Endometrium (tissue), 2 donors: ENCODE measurements at regions not wholly inside any gene's neighbourhood (a gene's known extent, or its start where the extent isn't known, plus 50 kb on each side); places are given as distances from the start of the nearest gene placed in this dataset.
"Not testable (repeated sequence)": the region's sequence is repeated elsewhere in the genome, so short reads cannot be mapped to it uniquely, and the experiment has no call there.

Source experiments
- FAIRE-seq: peaks from 2 replicates; lab custom pipeline; 2012; peaks lifted over from hg19 to GRCh38; lab: Jason Lieb, UNC
- donor health status: control.
- donor health status: control.

DNA sequence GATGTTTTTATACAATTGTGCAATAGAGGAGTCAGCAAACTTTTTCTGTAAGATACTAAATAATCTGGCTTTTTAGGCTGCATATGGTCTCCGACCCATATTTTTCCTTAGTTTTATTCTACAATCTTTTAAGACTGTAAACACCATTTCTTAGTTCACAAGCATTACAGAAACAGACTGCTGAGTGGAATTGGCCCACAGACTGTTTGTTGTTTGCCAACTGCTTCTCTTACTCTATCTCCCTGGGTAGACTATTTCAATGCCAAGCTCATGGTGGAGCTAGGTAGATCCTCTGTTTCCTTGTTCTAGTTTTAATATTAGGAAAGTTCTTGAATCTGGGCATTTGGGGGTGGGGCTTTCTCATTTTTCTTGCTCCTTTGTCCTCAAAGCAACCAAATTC lies 857.6 kb downstream of the TLE1 start:
- no peak for FAIRE-seq

DNA sequence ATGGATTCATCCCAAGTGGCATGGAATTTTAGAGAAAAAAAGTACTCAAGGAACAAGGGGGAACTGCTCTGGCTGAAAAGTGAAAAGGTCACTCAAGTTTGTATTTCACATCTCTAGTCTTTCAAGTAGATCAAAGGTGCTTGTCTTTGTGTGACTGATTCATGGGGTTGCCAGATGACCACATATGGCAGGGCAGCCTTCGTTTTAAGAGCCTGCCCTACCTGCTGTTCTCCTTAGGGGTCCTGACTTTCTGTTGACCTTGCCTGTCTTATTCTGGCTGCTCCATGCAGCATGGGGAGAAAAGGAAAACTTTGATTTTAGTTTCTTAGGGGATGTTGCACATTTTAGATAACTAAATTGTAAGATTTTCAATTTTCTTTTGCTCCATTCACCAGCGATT lies 877.7 kb downstream of the TLE1 start:
- no peak for FAIRE-seq

DNA sequence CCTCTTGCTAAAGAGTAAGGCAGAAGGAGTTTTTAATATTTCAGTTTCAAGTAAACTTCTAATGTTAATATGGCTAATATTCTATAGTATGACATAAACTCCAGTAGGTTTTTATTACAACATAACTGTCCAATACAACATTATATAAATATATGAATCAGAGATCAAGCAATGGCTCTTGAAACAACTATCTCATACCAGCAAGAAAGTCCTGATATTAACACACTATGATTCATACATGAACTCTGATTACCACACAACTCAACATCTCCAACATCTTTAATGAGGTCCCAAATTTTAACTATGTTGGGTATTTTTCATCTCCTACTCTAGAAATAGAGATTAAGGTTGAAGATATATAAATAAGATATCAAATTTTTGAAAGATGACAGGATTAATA lies 878.3 kb downstream of the TLE1 start:
- FAIRE-seq: no peak

DNA sequence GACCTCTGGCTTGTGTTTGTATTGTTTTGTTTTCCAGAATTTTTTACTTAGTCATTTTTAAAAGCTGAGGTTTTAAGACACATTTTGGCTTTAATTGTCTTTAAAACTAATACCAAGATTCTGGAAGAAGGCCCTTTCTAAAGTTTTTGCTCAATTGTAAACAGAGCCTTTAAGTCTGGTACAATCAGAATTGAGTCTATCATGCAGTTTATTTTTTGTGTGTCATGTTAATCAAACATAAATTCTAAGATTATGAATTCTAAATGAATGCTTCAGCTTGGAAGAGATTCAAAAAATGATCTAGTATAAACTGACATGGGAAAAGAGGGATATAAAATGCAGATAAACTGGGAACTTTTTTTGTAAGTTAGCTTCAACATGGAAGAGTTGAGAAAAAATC lies 882.7 kb downstream of the TLE1 start:
- peak; percentile 82 for FAIRE-seq

DNA sequence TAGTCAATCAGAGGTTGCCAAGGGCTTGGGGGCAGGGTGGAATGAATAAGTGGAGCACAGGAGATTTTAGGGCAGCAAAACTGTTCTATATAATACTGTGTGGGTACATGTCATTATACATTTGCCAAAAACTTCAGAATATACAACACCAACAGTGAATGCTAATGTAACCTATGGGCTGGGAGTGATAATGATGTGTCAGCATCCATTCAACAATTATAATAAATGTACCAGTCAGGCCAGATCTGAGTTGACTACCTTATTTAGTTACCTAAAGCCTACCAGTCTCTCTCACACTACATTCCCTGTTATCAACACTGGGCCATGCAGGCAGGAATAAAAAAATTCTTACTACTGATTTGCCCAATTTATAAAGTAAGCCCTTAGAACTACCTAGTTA lies 884.5 kb downstream of the TLE1 start:
- FAIRE-seq: no peak

DNA sequence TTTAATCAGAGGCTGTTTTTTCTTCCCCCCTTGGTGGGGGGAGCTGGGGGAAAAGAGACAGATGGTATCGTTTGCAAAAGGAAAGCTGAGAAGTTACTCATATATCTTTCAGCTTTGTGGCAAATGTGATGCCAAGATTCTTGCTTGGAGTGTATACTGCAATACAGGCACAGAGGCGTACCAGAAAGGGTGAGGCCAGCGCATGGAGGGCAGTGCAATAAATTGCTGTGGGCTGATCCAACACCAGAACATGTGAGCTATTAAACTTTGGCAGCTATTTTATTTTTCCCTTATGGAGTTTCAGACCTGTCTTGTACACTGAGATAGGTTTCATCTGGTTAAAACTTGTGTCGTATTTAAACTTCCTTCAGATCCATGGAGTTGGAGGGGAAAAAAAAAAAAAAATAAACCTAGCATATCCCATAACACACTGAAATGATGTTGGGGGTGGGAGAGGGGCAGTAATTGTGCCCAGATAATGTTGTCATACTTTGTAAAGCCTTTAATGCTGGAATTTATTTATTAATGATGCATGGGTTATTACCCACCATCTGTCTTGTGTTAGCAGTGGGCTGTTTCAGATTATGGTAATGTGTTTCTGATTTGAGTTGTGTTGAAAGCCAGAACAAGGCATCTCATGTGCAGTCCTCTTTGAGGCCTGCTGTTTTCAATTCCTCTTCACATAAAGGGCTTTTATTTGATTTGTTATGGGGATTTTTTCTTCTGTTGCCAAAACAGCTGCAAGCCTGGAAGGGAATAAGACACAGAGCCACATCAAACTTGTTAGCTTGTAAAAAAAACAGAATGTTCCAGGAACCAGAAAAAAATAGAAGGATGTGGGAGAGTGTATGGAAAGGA lies 891.3 kb downstream of the TLE1 start:
- FAIRE-seq: peak; percentile 100

DNA sequence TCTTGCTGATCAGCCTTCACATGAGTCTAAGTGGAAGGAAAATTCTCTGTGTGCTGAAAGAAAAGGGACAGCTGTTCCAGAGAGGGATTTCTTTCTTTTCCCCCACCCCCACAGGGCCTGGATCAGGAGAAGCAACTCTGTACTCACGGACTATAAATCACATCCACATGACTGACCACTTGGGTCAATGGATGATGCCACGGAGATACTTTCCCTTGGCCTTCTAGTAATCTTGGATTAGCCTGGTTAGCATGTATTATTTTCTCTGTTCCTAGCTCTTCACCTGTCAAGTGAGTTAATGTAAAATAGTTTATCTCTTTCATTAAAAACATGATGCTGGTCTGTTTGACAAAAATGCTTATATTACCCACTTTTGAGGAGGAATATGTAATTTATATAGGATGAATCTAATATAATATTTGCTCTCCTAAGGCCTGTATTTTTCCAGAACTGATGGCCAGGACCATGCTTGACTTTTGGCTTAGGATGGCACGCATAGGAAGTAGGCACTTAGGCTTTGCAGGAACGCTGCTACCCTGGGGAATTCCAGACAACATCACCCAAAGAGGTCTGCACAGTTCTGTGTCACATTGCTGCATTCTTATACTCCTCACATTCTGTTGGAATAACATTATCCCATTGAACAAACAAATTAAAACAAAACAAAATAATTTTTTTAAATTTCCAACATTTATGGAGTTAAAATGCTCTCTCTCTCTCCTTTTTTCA lies 892.1 kb downstream of the TLE1 start:
- no peak for FAIRE-seq

DNA sequence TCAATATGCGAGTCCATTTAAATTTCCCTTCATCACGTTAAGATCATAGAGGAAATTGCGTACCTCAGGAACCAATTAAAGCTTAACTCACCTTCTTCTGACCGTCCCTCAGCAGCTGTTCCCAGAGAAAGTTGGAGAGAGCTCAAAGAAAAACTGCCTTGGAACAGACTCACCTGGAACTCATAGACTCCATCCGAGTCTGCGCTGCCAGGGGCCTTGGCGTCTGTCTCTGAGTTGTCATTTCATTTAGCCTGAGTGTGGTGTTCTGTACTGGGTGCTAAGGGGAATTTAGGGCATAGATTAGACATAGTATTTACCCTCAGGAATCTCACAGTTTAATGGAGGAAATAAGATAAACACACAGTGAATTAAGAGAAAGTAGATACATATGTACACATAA lies 892.7 kb downstream of the TLE1 start:
- no peak for FAIRE-seq

DNA sequence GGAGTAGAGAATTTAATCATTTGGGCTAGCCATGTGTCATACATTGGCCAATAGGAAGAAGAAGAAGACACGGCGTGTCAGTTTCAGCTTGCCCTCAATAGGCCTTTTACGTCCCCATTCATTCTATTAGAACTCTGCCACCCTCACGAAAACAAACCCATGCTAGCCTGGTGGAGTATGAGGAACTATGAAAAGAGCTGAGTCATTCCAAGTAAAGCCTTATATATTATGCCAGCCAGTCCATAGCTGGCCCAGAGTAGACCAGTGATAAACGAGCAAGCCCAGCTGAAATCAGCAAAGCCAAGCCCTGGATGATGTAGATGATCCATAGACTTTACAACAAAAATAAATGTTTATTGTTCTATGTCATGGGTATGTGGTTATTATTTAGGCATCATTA lies 895.1 kb downstream of the TLE1 start:
- FAIRE-seq: no peak

DNA sequence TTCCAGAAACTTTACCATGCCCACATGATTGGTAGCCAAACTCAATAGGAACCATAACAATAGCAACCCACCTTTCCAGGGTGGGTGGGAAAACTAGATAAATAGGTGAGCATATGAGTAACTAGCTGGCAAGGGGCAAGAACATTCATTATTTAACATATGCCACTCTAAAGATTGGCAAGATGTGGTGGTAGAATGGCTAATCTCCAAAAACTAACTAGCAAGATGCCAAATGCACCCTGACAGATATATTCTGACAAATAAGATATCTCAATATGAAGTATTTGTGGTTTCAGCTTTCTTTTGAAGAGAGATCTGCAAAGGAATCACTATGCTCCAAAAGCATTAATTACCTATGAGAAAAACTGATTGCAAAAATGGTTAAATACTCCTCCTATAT lies 895.6 kb downstream of the TLE1 start:
- no peak for FAIRE-seq

DNA sequence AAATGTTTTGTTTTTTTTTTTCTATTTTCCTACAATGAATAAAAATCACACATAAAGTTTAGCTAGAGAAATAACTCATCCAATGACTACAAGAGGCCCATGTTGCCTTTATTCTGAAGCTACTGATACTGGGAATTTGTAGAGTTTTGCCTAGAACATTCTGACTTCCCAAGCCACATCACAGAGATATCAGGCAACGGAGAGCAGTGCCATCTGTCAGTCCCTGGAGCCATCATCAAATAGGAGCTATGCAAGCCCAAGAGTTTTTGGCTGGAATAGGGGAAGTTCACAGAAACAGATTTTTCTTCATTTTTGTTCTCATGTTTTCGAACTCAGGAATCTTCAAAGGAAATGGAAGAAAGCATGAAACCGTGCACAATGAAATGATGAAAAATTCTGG lies 896.6 kb downstream of the TLE1 start:
- FAIRE-seq: no peak

DNA sequence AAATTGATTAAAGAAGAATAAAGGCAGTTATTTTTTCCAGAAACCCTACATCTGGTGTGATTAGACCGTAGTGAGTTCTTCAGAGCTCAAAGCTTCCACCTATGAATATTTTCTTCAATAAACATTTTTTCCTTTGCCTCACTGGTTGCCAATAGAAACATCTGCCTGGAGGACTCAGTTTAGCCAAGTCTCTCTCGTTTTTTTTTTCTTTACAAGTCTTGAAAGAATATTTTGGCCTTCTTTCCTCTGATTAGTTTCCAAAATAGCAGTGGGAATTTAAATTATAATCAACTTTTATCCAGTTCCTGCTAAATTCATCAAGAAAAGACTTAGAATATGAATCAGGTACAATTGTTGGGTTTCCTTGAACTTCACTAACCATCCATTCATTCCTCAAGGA lies 897.5 kb downstream of the TLE1 start:
- no peak for FAIRE-seq

DNA sequence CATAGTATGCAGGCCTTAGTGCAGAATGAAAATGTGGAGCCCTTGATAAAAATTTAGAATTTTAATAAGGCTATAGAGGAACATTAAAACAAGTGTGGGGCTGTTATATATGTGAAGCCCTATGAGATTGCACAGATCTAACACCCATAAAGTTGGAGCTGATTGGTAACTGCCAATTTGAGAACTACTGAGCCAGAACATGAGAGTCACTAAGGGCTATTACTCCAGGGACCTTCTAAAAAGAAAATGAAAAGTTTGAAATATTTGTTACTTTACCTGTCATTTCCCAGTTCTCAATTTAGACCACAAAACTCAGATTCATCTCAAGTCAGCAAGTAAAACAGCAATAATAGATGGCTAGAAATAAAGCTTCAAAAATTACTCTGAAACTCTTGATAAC lies 898.6 kb downstream of the TLE1 start:
- no peak for FAIRE-seq

DNA sequence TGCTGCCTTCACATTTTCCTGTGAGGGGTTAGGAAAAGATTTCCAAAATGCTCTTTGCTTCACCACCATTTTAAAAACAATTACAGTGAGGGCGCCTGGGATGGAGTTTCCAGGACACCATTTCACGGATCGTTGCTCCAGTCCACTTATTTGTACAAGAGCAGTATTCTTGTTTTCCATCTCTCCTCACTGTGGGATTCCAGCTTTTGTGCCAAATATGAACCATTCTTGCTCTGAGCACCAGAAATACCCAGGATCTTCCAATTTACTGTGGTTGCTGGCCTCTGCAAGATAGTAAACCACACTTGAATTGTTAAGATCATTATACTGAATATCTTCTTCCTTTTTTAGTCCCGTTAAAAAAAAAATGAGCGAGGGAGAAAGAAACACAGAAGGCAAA lies 899.5 kb downstream of the TLE1 start:
- no peak for FAIRE-seq

DNA sequence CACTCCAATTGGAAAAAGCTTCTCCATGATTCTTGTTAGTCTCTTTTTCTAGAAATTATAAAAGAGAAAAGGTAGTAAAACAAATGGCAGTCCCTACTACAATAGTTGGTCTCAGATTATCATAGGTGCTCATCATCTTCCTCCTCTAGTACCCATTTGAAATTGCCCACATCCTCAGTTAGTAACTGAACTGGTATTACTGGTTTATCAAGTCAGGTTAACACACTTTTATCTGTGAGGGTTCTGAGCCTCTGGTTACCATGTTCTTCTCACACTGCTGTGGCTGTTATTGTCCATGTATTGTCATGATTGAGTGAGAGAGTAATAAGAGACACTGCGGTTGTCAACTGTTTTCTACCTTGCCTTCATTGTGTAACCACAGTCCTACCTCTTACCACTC lies 901.7 kb downstream of the TLE1 start:
- FAIRE-seq: no peak

DNA sequence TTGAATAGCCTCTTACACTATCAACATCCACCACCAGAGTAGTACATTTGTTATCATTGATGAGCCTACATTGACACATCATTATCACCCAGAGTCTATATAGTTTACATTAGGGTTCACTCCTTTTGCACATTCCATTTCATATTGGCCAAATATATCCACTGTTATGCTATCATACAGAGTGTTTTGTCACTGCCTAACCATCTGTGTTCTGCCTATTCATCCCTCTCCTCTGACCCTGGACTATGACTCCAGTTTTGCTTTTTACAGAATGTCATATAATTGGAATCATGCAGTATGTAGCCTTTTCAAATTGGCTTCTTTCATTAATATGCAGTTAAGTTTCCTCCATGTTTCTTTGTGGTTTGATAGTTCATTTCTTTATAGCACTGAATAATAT lies 904.7 kb downstream of the TLE1 start:
- no peak for FAIRE-seq

DNA sequence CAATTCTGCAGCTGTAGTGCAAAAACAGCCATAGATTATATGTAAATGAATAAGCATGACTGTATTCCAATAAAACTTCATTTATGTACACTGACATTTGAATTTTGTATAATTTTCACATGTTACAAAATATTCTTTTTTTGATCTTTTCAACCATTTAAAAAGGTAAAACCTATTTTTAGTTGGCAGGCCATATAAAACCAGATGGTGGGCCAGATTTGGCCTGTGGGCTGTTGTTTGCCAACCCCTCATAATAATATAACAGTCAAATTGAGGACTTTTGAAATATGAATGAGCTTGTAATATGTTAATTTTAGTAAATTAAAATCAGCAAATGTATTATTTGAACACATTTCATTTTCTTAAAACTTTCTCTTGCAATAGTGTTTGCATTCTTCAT lies 913.4 kb downstream of the TLE1 start:
- no peak for FAIRE-seq

DNA sequence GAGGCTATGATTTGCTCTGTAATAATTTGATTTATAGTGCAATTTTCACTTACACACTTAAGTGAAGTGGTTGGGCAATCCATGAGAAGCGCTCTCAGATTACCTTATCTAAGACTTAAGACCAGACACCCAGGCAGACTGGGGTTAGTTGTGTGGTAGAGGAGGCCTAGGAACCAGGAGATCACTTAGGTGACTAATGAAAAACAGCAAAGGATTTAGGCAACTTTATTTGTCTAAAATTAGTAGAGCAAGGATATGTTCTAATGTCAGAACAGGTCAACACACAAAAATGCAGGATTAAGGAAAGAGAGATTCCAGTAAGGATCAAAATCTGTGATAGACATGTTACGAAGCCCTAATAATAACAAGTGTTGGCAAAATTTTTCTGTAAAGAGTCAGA lies 913.8 kb downstream of the TLE1 start:
- FAIRE-seq: no peak

DNA sequence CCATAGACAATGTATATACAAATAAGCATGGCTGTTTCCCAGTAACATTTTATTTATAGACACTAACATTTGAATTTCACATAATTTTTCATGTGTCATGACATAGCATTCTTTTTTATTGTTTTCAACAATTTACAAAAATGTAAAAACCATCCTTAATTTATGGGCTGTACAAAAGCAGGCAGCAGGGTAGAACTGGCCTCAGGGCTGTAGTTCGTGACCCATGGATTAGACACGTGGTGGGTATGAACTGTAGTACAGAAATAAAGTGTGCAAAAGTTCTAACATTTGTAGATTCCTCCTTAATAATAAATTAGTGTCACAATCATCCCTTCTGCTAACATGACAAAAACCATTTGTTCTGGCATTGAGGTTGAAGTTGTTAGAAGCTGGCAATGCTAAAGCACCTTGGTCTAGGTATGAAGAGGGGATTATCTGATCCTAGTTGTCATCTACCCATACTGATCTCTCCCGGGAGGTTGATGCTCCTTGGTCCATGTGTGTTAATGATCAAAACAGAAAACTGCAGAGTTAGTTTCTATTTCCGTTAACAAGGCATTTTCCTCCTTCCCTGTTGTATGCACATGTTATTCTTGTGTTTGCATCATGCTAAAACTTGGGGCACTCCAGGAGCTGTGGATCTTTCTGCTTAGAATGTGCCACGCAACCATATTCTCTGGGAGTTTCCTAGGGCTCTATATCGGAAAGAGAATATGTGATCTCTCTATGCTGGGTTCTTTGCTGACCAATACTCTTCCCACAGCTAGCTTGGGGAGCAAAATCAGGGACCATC lies 917.6 kb downstream of the TLE1 start:
- no peak for FAIRE-seq

DNA sequence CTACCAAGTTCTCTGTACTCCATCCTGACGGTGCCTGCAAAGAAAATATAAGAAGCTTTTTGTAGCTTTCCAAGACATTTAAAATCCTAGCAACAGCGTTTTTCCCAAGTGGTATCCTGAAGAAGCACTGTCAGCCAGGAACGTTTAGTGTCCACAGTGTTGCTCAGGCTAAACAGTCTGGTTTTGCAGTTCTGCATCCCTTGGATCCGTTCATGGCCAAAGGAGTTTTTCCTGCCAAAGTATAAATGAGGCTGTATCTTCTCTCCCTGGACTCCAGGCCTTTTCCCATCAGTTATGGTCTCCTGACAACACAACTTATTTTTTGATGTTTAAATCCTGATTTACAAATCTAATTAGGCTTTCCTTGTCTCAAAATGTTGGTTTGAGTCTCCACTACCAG lies 925.8 kb downstream of the TLE1 start:
- no peak for FAIRE-seq

DNA sequence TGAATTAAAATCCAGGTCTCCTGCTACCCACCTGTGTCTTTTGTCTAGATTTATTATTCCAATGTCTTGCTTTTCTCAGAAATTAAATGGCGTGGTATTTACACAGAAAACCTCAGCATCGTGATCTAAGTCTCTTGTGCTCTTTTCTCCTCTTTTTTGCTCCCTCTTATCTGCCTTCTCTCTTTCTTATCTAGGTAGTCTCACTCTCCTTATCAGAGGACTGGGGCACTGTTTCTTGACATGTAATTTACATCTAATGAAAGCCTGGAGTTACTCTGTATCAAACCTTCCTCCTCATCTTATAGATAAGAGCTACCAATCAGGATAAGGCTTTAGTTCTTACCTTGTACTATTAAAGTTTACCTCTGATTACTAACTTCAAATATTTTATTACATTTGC lies 933.8 kb downstream of the TLE1 start:
- FAIRE-seq: no peak

DNA sequence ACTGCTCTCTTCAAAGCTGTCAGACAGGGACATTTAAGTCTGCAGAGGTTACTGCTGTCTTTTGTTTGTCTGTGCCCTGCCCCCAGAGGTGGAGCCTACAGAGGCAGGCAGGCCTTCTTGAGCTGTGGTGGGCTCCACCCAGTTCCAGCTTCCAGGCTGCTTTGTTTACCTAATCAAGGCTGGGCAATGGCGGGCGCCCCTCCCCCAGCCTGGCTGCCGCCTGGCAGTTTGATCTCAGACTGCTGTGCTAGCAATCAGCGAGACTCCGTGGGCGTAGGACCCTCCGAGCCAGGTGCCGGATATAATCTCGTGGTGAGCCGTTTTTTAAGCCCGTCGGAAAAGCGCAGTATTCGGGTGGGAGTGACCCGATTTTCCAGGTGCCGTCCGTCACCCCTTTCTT lies 942.3 kb downstream of the TLE1 start:
- FAIRE-seq: not testable (repeated sequence)

DNA sequence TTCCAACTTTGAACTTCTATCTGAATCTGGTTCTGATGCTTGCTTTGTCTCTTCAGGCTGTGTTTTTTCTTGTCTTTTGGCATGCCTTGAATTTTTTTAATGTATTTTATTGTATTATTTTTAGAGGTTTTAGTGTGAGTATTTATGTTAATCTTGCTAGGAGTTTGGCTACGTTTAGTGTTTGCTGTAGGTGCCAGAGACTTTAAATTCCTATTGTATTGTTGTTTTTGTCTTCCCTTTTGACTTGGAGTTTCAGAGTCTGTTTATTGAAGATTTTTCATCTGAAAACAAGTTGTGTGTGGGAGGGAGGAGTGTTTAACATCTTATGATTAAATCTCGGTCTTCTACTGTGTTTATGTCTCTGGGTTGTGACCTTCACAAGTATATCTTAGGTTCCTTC lies 956.8 kb downstream of the TLE1 start:
- FAIRE-seq: peak; percentile 98
